Stomach (tissue), 4 donors: ENCODE measurements at regions not wholly inside any gene's neighbourhood (a gene's known extent, or its start where the extent isn't known, plus 50 kb on each side); places are given as distances from the start of the nearest gene placed in this dataset.

ENCODE experiments used
- CTCF ChIP-seq, 7 experiments: fragments of 450-650 bp in 4 of 7; fragments of 200-600 bp in 3 of 7; sonication (generic) in 3 of 7; IDR thresholded peaks; one replicate each; pipeline ENCODE4 v1.5.1; 2016 to 2019; ENCODE audit warnings: antibody characterized with exemption in 7 of 7, control low read depth in 2 of 7, mild to moderate bottlenecking in 1 of 7
- EP300 ChIP-seq: sonication (generic); formaldehyde crosslinking; IDR thresholded peaks from one replicate; pipeline ENCODE4 v1.6.1; 2017; ENCODE audit warnings: antibody characterized with exemption
- POLR2A ChIP-seq, 4 donors: fragments of 450-650 bp; IDR thresholded peaks; one replicate each; pipeline ENCODE4 v1.6.1; 2016; ENCODE audit warnings: antibody characterized with exemption in 4 of 4, control low read depth in 2 of 4, mild to moderate bottlenecking in 1 of 4, moderate library complexity in 1 of 4
- POLR2AphosphoS5 ChIP-seq, 3 donors: sonication (generic); formaldehyde crosslinking; IDR thresholded peaks; one replicate each; pipeline ENCODE4 v1.6.1; 2016; ENCODE audit warnings: antibody characterized with exemption in 3 of 3

GRCh38 chr2:121860033-121860757 is 104.7 kb downstream of the TSN start:
- TF ChIP-seq POLR2A (IDR thresholded peaks at IDR 0.05), result no peak
- TF ChIP-seq CTCF (IDR thresholded peaks at IDR 0.05), result no peak
- TF ChIP-seq POLR2AphosphoS5 (IDR thresholded peaks at IDR 0.05), result no peak
- no peak for TF ChIP-seq EP300
